HUES6 (cell line): ENCODE measurements at regions not wholly inside any gene's neighbourhood (a gene's known extent, or its start where the extent isn't known, plus 50 kb on each side); places are given as distances from the start of the nearest gene placed in this dataset.
A peak's percentile ranks its signal among the peaks of the same experiment; 100 is the strongest.
"Not testable (repeated sequence)": the region's sequence is repeated elsewhere in the genome, so short reads cannot be mapped to it uniquely, and the experiment has no call there.

Source experiments
- H3K27ac ChIP-seq: 2 replicates; pipeline ENCODE4 v1.7.0; 2013; ENCODE audit warnings: low read depth, mild to moderate bottlenecking, low read length, inconsistent platforms
- H3K27me3 ChIP-seq: 2 replicates; pipeline ENCODE4 v1.6.1; 2013; ENCODE audit warnings: low read length; ENCODE audit not compliant: control insufficient read depth, insufficient read depth
- H3K36me3 ChIP-seq: 2 replicates; pipeline ENCODE4 v1.6.1; 2013; ENCODE audit warnings: low read length; ENCODE audit not compliant: control insufficient read depth, insufficient read depth
- H3K4me1 ChIP-seq: 2 replicates; pipeline ENCODE4 v1.6.1; 2013; ENCODE audit warnings: low read length; ENCODE audit not compliant: control insufficient read depth, insufficient read depth
- H3K4me3 ChIP-seq: 2 replicates; pipeline ENCODE4 v1.5.1; 2013; ENCODE audit warnings: low read depth, low read length
- H3K9ac ChIP-seq: one replicate; pipeline ENCODE4 v1.6.1; 2013; ENCODE audit warnings: mild to moderate bottlenecking, low read length
- H3K9me3 ChIP-seq: 2 replicates; pipeline ENCODE4 v1.6.1; 2013; ENCODE audit warnings: low read depth, low read length; ENCODE audit not compliant: control insufficient read depth, insufficient read depth

DNA sequence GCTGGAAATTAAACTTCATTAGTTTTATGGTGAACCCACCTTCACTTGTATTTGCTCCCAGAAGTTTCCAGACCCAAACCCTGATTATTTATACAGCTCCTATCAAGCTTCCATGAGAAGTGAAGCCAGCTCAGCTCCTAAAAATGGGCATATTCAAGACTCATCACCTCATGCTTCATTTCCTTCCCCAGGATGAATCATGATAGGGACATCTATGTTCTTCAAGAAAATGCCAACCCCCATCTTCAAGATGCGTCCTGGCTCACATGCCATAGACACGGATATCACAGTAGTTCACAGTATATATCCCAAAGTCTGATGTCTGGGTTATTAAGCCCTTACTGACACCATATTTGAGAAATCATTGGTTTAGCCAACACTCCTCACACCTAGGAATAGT lies 217.6 kb downstream of the NPR3 start:
- Histone ChIP-seq H3K9me3 (no peaks in the 10 kb centered on the region), H3K9ac (no peak overlapping the region), H3K4me1 (no peaks in the 10 kb centered on the region), H3K27ac (no peak overlapping the region), H3K4me3 (no peak overlapping the region), H3K36me3 (no peaks in the 10 kb centered on the region), H3K27me3 (no peaks in the 10 kb centered on the region)

DNA sequence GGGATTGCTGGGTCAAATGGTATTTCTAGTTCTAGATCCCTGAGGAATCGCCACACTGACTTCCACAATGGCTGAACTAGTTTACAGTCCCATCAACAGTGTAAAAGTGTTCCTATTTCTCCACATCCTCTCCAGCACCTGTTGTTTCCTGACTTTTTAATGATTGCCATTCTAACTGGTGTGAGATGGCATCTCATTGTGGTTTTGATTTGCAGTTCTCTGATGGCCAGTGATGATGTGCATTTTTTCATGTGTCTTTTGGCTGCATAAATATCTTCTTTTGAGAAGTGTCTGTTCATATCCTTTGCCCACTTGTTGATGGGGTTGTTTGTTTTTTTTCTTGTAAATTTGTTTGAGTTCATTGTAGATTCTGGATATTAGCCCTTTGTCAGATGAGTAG lies 220.3 kb downstream of the NPR3 start:
- not testable (repeated sequence) for H3K9me3 ChIP-seq, H3K27ac ChIP-seq, H3K36me3 ChIP-seq, H3K9ac ChIP-seq, H3K27me3 ChIP-seq, H3K4me1 ChIP-seq, H3K4me3 ChIP-seq

DNA sequence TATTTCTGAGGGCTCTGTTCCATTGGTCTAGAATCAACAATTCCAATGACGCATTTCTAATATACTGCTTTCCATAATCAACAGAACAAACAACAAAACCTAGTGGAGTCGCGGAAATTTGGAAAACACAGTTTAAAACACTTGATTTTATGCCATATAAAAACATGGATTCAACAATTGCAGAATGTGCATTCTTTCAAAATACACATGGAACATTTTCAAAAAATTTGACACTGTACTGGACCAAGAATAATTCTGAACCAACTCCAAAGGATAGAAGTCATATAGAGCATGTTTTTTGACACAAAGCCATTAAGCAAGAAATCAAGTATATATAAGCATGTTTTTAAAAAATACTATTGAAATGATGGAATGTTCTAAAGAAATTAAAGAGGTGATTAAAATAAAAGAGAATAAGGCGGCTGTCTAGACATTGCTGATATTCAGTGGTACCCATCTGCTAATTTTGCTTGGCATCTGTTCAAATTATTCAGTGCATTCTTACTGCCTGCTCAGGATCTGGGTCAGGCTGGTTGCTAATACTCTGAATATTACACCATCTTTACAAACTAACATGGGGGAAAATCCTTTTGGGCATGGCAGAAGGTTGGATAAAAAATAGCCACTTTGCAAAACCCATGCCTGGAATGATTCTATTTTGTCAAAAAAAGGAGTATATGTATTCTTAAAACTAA lies 221.3 kb downstream of the NPR3 start:
- H3K27ac ChIP-seq: no peak overlapping the region
- H3K27me3 ChIP-seq: no peaks in the 10 kb centered on the region

DNA sequence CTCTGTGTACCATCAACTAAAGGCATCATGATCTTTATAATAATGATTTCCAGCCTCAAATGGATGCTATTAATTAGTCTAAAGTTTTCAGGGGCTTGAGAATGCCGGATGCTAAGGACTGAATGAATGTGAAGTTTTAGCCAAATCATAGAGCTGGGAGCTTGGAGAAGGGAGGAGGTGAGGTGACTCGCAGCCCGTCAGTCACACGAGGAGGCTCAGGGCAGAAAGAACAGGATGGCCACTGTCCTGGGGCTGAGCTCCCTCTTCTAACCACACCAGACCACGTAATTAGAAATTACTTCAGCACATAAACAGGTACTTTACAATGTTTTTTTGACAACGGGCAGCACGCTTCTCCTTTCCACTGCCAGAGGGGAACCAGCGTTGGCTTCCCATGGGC lies 222.6 kb downstream of the NPR3 start:
- H3K9me3 ChIP-seq: no peaks in the 10 kb centered on the region
- H3K9ac ChIP-seq: no peak overlapping the region
- no peak overlapping the region for H3K27ac ChIP-seq
- H3K36me3 ChIP-seq: no peaks in the 10 kb centered on the region
- no peaks in the 10 kb centered on the region for H3K27me3 ChIP-seq
- no peaks in the 10 kb centered on the region for H3K4me1 ChIP-seq
- no peak overlapping the region for H3K4me3 ChIP-seq

More for the DNA sequence above, 221.3 kb downstream of the NPR3 start:
- Histone ChIP-seq H3K9ac (no peak overlapping the region), H3K4me3 (no peak overlapping the region), H3K4me1 (no peaks in the 10 kb centered on the region), H3K9me3 (no peaks in the 10 kb centered on the region), H3K36me3 (no peaks in the 10 kb centered on the region)

DNA sequence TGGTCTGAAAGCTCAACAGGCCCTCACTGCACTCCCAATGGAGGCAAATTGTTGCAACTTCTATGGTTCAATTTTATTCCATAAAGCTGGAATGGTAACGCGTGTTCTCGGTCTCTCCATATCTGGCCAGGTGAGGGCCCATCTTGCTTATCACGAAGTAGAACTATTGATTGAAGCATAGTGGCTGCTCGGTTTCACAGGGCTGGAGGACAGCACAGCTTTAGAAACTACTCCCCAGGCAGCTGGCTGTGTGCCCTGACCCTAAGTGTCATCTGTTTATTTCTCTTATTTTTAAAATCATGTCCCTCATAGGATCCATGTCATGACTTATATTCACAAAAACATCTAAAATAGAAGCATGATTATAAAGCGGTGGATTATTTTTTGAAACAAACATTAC lies 223.4 kb downstream of the NPR3 start:
- H3K27me3 ChIP-seq: no peaks in the 10 kb centered on the region
- H3K9ac ChIP-seq: no peak overlapping the region
- no peaks in the 10 kb centered on the region for H3K4me1 ChIP-seq
- no peak overlapping the region for H3K4me3 ChIP-seq
- H3K36me3 ChIP-seq: no peaks in the 10 kb centered on the region
- no peak overlapping the region for H3K27ac ChIP-seq
- no peaks in the 10 kb centered on the region for H3K9me3 ChIP-seq

DNA sequence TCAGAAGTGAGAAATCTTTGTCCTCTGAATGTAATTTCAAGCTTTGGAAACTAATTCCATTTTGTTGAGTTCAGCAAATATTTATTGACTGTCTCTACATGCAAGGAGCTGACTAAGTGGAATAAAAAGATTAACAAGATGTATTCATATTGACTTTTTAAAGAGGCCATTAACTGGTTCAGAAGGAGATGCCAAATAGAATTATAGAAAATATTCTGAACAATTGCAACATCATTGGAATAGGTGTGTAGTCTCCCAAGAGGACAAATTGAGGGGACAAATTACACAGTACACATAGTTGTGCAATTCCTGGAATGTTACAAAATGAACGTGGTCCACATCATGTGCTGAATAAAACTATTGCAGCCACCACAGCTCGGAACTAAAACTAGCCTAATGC lies 224.2 kb downstream of the NPR3 start:
- Histone ChIP-seq H3K4me1 (no peaks in the 10 kb centered on the region), H3K9ac (no peak overlapping the region), H3K27me3 (no peaks in the 10 kb centered on the region), H3K9me3 (no peaks in the 10 kb centered on the region), H3K36me3 (no peaks in the 10 kb centered on the region), H3K27ac (no peak overlapping the region), H3K4me3 (no peak overlapping the region)

DNA sequence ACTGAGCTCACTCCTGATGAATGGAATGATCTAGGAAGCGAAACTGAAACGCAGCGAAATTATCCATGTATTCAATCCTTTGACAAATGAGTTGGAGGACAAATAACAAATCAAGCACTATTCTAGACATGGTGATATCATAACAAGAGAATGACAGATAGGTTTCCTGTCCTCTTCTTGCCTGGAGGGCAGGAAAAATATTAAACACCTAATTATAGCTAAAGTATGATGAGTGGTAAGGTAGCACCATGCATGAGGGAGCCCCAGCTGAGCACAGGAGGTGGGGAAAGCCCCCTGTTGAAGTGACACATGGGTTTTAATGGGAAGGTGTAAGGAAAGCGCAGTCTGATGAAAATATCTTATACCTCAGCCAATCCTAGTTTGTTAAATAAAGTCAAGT lies 225.2 kb downstream of the NPR3 start:
- Histone ChIP-seq H3K9ac (no peak overlapping the region), H3K27ac (no peak overlapping the region), H3K27me3 (no peaks in the 10 kb centered on the region)

DNA sequence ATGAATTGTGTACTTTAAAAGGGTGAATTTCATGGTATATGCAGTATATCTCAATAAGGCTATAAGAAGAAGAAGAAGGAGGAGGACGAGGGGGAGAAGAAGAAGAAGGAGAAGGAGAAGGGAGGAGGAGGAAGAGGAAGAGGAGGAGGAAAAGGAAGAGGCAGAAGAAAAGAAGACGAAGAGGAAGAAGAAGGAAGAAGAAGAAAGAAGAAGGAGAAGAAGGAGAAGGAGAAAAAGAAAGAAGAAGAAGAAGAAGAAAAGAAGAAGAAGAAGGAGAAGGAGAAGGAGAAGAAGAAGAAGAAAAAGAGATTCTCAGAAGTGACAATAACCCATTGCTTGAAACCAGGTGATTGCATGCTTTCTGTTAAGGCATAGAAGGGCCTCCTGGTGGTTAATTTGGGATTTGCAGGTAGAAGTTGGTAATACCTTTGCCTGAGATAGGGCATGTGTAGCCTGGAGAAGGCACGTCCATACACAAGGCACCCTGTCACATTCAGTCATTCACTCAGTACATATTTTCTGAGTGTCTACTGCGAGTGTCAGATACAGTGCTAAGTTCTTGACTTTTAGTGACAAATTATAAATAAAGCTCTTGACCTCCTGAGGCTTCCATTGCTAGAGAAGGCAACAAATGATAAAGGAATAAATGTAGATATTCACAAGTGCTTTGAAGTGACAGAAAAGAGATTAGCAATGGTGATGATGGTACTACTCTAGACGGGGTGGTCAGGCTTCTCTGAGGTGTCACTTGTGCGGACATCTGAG lies 231.3 kb downstream of the NPR3 start:
- H3K27ac ChIP-seq: no peak overlapping the region
- no peaks in the 10 kb centered on the region for H3K27me3 ChIP-seq

More for the DNA sequence above, 225.2 kb downstream of the NPR3 start:
- Histone ChIP-seq H3K36me3 (no peaks in the 10 kb centered on the region), H3K9me3 (no peaks in the 10 kb centered on the region), H3K4me3 (no peak overlapping the region), H3K4me1 (no peaks in the 10 kb centered on the region)

DNA sequence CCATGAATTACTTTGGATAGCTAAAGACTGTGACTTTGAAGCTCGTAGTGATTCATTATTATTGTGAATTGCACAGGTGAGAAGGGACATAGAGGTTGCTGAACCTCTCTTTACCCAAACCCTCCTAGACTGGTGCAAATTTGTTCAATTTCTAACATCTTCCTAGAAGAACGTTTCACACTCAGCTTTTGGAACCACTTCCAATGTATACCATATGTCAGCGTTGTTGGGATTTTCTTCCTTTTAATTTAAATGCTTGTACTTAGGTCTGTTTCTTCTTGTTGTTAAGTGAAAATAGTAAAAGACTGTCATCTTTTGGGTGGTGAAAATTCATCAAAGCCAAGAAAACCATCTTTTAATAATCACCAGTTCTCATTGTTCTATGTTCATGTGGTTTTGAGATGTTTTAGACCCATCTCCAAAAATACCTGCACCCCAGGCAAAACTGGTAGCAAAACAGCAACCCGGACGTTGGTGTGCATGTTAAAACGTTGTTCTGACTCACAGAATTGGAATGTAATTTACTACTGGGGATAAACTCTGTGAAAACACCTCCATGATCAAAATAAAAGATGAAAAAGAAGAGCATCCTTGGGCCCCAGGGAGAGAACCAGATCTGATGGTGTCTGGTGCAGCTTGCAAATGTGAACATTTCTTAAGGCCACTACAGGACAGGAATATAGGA lies 238.3 kb downstream of the NPR3 start:
- no peaks in the 10 kb centered on the region for H3K27me3 ChIP-seq
- H3K4me1 ChIP-seq: peaks cover 28% of the 10 kb centered on the region
- H3K27ac ChIP-seq: no peak overlapping the region
- peaks cover 6% of the 10 kb centered on the region for H3K9me3 ChIP-seq
- no peaks in the 10 kb centered on the region for H3K36me3 ChIP-seq
- no peak overlapping the region for H3K4me3 ChIP-seq
- no peak overlapping the region for H3K9ac ChIP-seq

More for the DNA sequence above, 231.3 kb downstream of the NPR3 start:
- Histone ChIP-seq H3K9ac (no peak overlapping the region), H3K36me3 (no peaks in the 10 kb centered on the region), H3K9me3 (no peaks in the 10 kb centered on the region), H3K4me1 (no peaks in the 10 kb centered on the region), H3K4me3 (no peak overlapping the region)

DNA sequence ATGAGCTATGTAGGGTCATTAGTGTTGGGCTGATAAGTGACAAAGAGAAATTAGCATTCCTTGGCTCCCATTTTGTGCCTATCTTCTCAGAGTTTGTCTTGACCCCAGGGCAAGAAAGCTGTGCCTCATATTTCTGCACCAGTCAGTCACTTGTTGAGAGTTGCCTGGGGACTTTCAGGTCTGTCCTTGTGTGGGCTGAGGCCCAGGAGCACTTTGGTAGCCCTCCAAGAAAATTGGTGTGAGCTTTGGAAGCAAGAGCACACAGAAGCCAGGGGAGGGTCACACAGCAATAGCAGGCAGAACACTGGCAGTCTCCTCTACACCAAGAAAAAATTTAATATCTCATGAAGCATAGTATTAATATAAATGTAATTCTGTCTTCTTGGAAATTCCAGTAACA lies 239.9 kb downstream of the NPR3 start:
- H3K36me3 ChIP-seq: no peaks in the 10 kb centered on the region
- no peak overlapping the region for H3K27ac ChIP-seq
- no peaks in the 10 kb centered on the region for H3K27me3 ChIP-seq
- peaks cover 30% of the 10 kb centered on the region for H3K4me1 ChIP-seq
- H3K9me3 ChIP-seq: peaks cover 6% of the 10 kb centered on the region
- no peak overlapping the region for H3K4me3 ChIP-seq
- H3K9ac ChIP-seq: no peak overlapping the region

DNA sequence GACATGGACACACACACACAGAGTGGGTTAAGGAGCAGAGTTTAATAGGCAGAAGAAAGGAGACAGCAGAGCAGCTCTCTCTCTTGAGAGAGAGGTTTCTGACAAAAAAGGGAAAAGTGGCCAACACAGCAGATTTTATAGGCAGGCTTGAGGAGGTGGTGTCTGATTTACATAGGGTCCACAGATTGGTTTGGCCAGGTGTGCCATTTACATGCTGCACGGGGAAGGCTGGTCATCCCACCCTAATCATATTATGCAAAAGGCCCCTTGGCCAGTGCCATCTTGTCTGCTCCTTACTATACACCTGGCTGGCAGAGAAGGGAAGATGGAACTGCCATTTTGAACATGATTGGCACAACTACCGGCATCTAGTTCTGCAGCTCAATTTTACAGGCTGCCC lies 240.8 kb downstream of the NPR3 start:
- Histone ChIP-seq H3K27ac (peak overlapping the region; percentile 80), H3K4me1 (peaks cover 30% of the 10 kb centered on the region), H3K27me3 (no peaks in the 10 kb centered on the region)

More for the DNA sequence above, 240.8 kb downstream of the NPR3 start:
- Histone ChIP-seq H3K9ac (peak overlapping the region; percentile 7), H3K36me3 (no peaks in the 10 kb centered on the region), H3K9me3 (peaks cover 6% of the 10 kb centered on the region), H3K4me3 (no peak overlapping the region)
